OCI-LY7 (cell line): ENCODE measurements at regions not wholly inside any gene's neighbourhood (a gene's known extent, or its start where the extent isn't known, plus 50 kb on each side); places are given as distances from the start of the nearest gene placed in this dataset.

ENCODE experiments used
- EZH2phosphoT487 ChIP-seq: fragments of 200-600 bp; sonication (generic); IDR thresholded peaks from 2 replicates; pipeline ENCODE4 v1.6.1; 2018; ENCODE audit warnings: low read depth, borderline replicate concordance, mild to moderate bottlenecking, mixed run types, antibody characterized with exemption, low read length, moderate library complexity, mixed read lengths
- TF ChIP-seq, protein P1 (sequence below): fragments of 200-600 bp; sonication (generic); conservative IDR thresholded peaks from 2 replicates; pipeline ENCODE4 v1.5.1; 2014; ENCODE audit warnings: mild to moderate bottlenecking, antibody characterized with exemption, low read length, moderate library complexity, mixed read lengths

DNA sequence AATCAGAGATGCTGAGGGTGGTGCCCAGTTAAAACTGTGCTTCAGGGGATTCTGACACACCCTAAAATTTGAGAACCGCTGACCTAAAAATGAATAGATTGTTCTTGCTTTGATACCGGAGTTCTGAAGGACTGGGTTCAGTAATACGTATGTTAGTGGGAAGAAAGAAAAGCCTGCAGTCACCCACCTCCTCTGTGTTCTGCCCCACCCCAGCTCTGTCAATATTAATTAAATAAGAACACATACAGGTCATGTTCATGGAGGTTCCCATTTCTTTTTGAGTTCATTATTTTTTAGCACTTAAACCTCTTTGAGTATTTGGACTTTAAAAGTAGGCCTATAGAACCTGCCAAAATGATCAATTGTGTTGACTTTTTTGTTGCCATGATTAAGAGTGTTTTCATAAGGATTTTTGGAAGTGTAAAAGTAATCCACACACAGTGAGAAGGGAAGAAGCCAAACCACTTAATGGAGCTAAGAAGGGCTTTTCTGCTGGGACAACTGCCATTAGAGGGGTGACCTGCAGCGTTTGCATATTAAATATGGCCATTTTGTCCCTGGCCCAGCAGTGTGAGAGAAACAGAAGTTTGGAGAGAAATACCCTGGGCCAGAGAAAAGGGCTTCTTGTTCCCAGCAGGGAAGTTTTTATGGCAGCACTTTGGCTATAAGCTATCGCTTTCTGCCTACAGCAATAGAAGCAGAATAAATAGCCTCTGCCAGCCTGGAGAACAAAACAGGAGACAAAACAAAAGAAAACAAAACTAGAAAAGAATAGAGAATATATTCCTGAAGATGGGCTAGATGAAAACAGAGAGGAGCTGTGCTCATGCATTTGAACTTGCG is 80.7 kb upstream of the RNF152 start:
- TF ChIP-seq, protein P1, sequence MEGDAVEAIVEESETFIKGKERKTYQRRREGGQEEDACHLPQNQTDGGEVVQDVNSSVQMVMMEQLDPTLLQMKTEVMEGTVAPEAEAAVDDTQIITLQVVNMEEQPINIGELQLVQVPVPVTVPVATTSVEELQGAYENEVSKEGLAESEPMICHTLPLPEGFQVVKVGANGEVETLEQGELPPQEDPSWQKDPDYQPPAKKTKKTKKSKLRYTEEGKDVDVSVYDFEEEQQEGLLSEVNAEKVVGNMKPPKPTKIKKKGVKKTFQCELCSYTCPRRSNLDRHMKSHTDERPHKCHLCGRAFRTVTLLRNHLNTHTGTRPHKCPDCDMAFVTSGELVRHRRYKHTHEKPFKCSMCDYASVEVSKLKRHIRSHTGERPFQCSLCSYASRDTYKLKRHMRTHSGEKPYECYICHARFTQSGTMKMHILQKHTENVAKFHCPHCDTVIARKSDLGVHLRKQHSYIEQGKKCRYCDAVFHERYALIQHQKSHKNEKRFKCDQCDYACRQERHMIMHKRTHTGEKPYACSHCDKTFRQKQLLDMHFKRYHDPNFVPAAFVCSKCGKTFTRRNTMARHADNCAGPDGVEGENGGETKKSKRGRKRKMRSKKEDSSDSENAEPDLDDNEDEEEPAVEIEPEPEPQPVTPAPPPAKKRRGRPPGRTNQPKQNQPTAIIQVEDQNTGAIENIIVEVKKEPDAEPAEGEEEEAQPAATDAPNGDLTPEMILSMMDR, result no peak
- TF ChIP-seq EZH2phosphoT487, result no peak
